SK-N-MC (cell line): ENCODE measurements at regions not wholly inside any gene's neighbourhood (a gene's known extent, or its start where the extent isn't known, plus 50 kb on each side); places are given as distances from the start of the nearest gene placed in this dataset.
A peak's percentile ranks its signal among the peaks of the same experiment; 100 is the strongest.
"Not testable (repeated sequence)": the region's sequence is repeated elsewhere in the genome, so short reads cannot be mapped to it uniquely, and the experiment has no call there.

Experiments used
- DNase-seq: peaks from one replicate; pipeline ENCODE4 v3.0.0-alpha.2; 2011; ENCODE audit warnings: low read depth, low spot score
- H3K27ac ChIP-seq: fragments of 200-600 bp; sonication (generic); 2 replicates; pipeline ENCODE4 v1.5.1; 2016; ENCODE audit warnings: mixed run types
- H3K36me3 ChIP-seq: fragments of 200-600 bp; sonication (generic); 2 replicates; pipeline ENCODE4 v1.6.1; 2017; ENCODE audit warnings: antibody characterized with exemption, low read length, mixed read lengths; ENCODE audit not compliant: insufficient read depth
- H3K4me3 ChIP-seq: fragments of 200-600 bp; sonication (generic); 2 replicates; pipeline ENCODE4 v1.5.1; 2016
- H3K9ac ChIP-seq: fragments of 200-600 bp; sonication (generic); 2 replicates; pipeline ENCODE4 v1.8.0; 2017; ENCODE audit warnings: mixed run types, mixed read lengths; ENCODE audit not compliant: insufficient read length
- H3K9me3 ChIP-seq: fragments of 200-600 bp; sonication (generic); 2 replicates; pipeline ENCODE4 v1.6.1; 2017; ENCODE audit warnings: low read depth, mild to moderate bottlenecking, antibody characterized with exemption, low read length, moderate library complexity, mixed read lengths
- EZH2 ChIP-seq: fragments of 200-600 bp; sonication (generic); IDR thresholded peaks from one replicate; pipeline ENCODE4 v1.6.1; 2017; ENCODE audit warnings: antibody characterized with exemption
- FOXP2 ChIP-seq: optimal IDR thresholded peaks from 2 replicates; pipeline ENCODE3; 2011; ENCODE audit warnings: mild to moderate bottlenecking, moderate library complexity; ENCODE audit not compliant: insufficient read depth; ENCODE audit errors: extremely low read length, control extremely low read depth
- POLR2AphosphoS5 ChIP-seq: IDR thresholded peaks from 2 replicates; pipeline ENCODE4 v1.6.1; 2012; ENCODE audit warnings: mild to moderate bottlenecking, low read depth, low read length, borderline replicate concordance

- TF ChIP-seq FOXP2 (no peak), EZH2 (no peak), POLR2AphosphoS5 (no peak)
- Histone ChIP-seq H3K9ac (no peak overlapping the region), H3K9me3 (no peaks in the 10 kb centered on the region), H3K27ac (no peak overlapping the region), H3K36me3 (no peaks in the 10 kb centered on the region), H3K4me3 (no peak overlapping the region)
- no peak for DNase-seq
Measured at GRCh38 chr14:56002876-56003625, 115.2 kb upstream of the PELI2 start.

- no peak overlapping the region for H3K9ac ChIP-seq
- H3K4me3 ChIP-seq = no peak overlapping the region
- no peak overlapping the region for H3K27ac ChIP-seq
- H3K9me3 ChIP-seq = no peaks in the 10 kb centered on the region
- TF ChIP-seq FOXP2 (no peak), EZH2 (no peak), POLR2AphosphoS5 (no peak)
- DNase-seq = no peak
- no peaks in the 10 kb centered on the region for H3K36me3 ChIP-seq
Measured at GRCh38 chr14:56004323-56004722, 113.9 kb upstream of the PELI2 start.

DNA sequence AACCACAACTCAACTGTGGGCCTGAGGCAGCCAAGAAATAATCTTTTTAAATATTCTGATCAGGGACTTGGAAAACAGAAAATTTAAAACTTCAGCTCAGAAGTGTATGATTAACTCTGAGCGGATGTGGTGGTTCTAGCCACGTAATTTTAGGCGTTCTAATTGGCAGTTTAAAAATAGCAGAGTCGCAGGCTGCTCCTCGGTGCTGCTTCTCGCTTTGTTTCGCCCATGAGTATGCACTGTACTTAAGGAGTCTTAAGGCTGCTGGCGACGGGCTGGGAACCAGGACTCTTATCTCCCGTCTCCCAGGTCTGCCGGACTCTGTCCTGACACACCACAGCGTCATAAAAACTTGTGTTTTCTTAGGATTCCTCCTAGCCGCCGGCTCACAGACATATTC lies 113.4 kb upstream of the PELI2 start:
- Histone ChIP-seq H3K4me3 (no peak overlapping the region), H3K27ac (0 out of 2 replicates have a peak overlapping the region, but pooled peaks have one; percentile 29), H3K36me3 (no peaks in the 10 kb centered on the region), H3K9ac (no peak overlapping the region), H3K9me3 (no peaks in the 10 kb centered on the region)
- DNase-seq = no peak
- TF ChIP-seq EZH2 (no peak), FOXP2 (no peak), POLR2AphosphoS5 (no peak)

GRCh38 chr14:56005191-56006053 lies 112.8 kb upstream of the PELI2 start:
- Histone ChIP-seq H3K9me3 (no peaks in the 10 kb centered on the region), H3K27ac (no peak overlapping the region), H3K36me3 (no peaks in the 10 kb centered on the region), H3K9ac (no peak overlapping the region), H3K4me3 (0 out of 2 replicates have a peak overlapping the region, but pooled peaks have one; percentile 8)
- DNase-seq = no peak
- TF ChIP-seq FOXP2 (no peak), EZH2 (no peak), POLR2AphosphoS5 (no peak)

GRCh38 chr14:56007491-56007890 lies 110.7 kb upstream of the PELI2 start:
- not testable (repeated sequence) for H3K27ac ChIP-seq, H3K36me3 ChIP-seq, H3K4me3 ChIP-seq, DNase-seq, H3K9ac ChIP-seq, H3K9me3 ChIP-seq

GRCh38 chr14:56008150-56008549 lies 110.1 kb upstream of the PELI2 start:
- Histone ChIP-seq H3K36me3 (no peaks in the 10 kb centered on the region), H3K9ac (no peak overlapping the region), H3K9me3 (no peaks in the 10 kb centered on the region), H3K4me3 (no peak overlapping the region), H3K27ac (no peak overlapping the region)
- TF ChIP-seq POLR2AphosphoS5 = no peak
- no peak for DNase-seq

DNA sequence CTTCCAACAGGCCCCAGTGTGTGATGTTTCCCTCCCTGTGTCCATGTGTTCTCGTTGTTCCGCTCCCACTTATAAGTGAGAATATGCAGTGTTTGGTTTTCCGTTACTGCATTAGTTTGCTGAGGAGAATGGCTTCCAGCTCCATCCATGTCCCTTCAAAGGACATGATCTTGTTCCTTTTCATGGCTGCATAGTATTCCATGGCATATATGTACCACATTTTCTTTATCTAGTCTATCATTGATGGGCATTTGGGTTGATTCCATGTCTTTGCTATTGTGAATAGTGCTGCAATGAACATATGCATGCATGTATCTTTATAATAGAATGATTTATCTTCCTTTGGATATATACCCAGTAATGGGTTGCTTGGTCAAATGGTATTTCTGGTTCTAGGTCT lies 109.5 kb upstream of the PELI2 start:
- DNase-seq, H3K4me3 ChIP-seq, H3K9me3 ChIP-seq, H3K27ac ChIP-seq, H3K36me3 ChIP-seq, H3K9ac ChIP-seq: not testable (repeated sequence)

GRCh38 chr14:56023661-56024081 lies 94.5 kb upstream of the PELI2 start:
- Histone ChIP-seq H3K9ac (no peak overlapping the region), H3K27ac (no peak overlapping the region), H3K9me3 (no peaks in the 10 kb centered on the region), H3K4me3 (no peak overlapping the region), H3K36me3 (no peaks in the 10 kb centered on the region)
- TF ChIP-seq POLR2AphosphoS5 (no peak), EZH2 (no peak), FOXP2 (no peak)
- no peak for DNase-seq

GRCh38 chr14:56025191-56025590 lies 93.0 kb upstream of the PELI2 start:
- Histone ChIP-seq H3K9ac (no peak overlapping the region), H3K4me3 (no peak overlapping the region), H3K9me3 (no peaks in the 10 kb centered on the region), H3K27ac (no peak overlapping the region), H3K36me3 (no peaks in the 10 kb centered on the region)
- DNase-seq = no peak
- TF ChIP-seq EZH2 = no peak
- TF ChIP-seq POLR2AphosphoS5 = no peak
- TF ChIP-seq FOXP2 = no peak
